EH (cell line): ENCODE measurements at regions not wholly inside any gene's neighbourhood (a gene's known extent, or its start where the extent isn't known, plus 50 kb on each side); places are given as distances from the start of the nearest gene placed in this dataset.
"Not testable (repeated sequence)": the region's sequence is repeated elsewhere in the genome, so short reads cannot be mapped to it uniquely, and the experiment has no call there.

Source experiments
- DNase-seq: peaks from one replicate; pipeline ENCODE4 v3.0.0-alpha.2; 2015; ENCODE audit warnings: low read depth

GRCh38 chr6:86731631-86732030 is 205.7 kb upstream of the HTR1E start:
- DNase-seq, result not testable (repeated sequence)

- not testable (repeated sequence) for DNase-seq
These were observed 206.6 kb upstream of the HTR1E start for GRCh38 chr6:86730772-86731171.

- no peak for DNase-seq
These were observed 207.1 kb upstream of the HTR1E start for GRCh38 chr6:86730216-86730615.

GRCh38 chr6:86728976-86729375 is 208.4 kb upstream of the HTR1E start:
- no peak for DNase-seq

GRCh38 chr6:86724695-86725094 is 212.6 kb upstream of the HTR1E start:
- no peak for DNase-seq

GRCh38 chr6:86723729-86724128 is 213.6 kb upstream of the HTR1E start:
- DNase-seq, result no peak

DNA sequence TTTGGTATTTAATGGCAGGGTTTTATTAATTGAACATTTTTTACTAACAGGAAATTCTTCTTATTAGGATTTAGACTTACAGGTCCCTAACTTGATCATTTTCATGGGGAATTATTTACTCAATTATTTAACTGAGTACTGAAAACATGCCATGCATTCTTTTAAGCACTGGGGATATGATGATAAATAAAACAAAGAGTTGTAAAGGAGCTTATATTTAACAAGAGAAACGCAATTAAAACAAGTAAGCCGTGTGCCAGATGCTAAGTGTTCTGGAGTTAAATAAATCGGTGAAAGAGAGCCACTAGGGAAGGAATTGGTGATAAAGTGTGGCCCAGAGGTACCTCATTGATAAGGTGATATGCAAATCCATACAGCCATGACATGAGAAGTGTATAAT is 214.2 kb upstream of the HTR1E start:
- no peak for DNase-seq

DNA sequence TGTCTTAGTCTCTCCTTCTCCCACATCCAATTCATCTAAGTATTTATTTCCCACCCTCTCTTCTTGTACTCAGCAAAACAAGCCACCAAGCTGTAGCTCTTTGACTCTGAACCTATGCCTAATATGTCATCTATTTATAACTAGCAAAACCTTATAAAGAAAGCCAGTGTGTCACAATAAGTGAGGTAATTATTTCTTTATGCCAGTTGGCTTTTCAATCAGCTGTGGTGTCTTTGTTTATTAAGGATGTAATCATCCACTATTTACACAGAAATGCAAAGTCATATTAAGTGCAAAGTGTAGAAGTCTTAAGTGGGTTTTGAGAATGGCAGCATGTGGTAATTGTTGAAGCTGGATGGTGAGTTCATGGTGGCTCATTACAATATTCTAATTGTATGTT is 215.2 kb upstream of the HTR1E start:
- no peak for DNase-seq

GRCh38 chr6:86715676-86716075 is 221.7 kb upstream of the HTR1E start:
- no peak for DNase-seq

- DNase-seq, result no peak
These were observed 225.3 kb upstream of the HTR1E start for GRCh38 chr6:86712039-86712438.

DNA sequence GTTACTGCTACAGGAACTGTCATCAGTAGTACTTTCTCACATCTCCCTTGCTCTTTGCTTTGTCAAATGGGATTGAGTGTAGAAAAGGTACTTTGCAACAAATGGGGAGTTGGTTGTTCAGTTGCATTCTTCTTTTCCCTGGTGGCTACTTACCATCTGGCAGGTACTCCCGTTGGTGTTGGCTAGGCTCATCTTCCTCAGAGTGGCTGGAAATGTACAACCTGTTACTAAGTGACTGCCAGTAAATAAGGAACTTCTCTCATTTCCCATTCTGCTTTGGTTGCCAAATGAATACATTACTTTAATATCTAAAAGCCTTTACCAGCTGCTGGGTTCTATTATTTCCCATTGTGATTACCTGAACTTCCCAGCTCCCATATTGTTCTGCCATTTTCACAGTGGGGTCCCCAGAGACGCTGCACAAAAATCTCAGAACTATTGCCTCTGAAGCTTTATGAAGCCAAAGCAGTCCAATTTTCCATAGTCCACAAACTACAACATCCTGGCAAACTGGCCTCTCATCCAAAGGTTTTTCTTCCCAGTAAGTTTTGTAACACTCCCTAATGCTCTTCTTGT is 229.7 kb upstream of the HTR1E start:
- no peak for DNase-seq

GRCh38 chr6:86706449-86706848 is 230.9 kb upstream of the HTR1E start:
- no peak for DNase-seq

GRCh38 chr6:86701228-86701627 is 236.1 kb upstream of the HTR1E start:
- DNase-seq, result not testable (repeated sequence)

- no peak for DNase-seq
These were observed 250.8 kb upstream of the HTR1E start for GRCh38 chr6:86686496-86686895.

GRCh38 chr6:86685230-86685797 is 252.0 kb upstream of the HTR1E start:
- no peak for DNase-seq

DNA sequence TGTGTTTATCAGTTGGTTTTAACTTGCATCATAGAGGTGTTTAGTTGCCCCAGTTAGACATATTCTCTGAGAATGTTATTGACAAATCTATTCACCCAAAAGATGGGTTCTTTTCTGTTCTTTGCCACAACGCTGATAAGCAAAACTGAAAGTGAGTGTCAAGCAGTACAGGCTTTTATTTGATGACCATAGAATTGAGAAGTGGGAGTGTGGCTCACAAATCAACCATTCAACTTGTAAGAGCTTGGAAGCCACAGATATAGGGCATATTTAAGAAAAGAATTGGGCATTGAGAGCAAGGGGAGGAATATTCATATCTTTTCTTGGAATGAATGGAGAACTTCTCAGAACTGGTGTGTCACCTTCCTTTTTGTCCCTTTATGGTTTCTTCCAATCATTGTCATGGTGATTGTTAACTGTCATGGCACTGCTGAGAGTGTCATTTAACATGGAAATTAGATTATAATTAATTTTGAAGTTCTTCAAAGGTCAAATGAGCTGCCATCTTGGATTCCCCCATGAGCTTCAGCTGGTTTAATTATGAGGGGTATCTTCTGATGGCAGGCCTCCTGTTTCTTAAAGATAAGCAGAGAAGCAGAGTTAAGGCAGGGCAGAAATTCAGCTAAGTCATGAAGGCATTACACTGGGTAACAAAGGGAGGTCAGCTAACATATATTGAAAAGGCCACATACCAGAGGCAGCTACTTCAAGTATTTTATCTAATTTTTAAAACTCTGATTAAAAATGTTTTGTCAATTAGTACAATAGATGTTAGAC is 254.0 kb upstream of the HTR1E start:
- no peak for DNase-seq

DNA sequence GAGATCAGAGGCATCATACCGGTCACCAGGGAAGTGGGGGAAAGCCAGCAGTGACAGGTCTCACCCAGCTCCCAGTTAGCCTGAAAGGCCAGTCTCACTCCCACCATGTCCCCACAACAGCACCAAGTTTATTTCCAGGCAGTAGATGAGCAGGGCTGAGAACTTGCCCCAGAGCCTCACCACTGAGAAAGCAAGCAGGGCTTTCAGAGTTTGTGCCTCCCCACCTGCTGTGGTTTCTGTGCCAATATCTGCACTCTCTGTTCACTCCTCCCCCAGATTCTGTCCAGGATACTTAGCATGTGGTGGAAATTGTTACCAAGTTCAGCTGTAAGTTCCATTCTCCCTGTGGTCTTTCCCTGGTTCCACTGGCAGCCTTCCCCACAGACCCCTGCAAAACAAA is 255.0 kb upstream of the HTR1E start:
- DNase-seq, result no peak

DNA sequence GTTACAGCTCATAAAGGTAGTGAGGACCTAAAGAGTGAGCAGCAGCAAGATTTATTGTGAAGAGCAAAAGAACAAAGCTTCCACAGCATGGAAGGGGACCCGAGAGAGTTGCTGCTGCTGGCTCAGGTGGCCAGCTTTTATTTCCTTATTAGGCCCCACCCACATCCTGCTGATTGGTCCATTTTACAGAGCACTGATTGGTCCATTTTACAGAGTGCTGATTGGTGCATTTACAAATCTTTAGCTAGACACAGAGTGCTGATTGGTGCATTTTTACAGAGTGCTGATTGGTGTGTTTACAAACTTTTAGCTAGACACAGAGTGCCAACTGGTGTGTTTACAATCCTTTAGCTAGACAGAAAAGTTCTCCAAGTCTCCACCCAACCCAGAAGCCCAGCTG is 256.2 kb upstream of the HTR1E start:
- not testable (repeated sequence) for DNase-seq

- DNase-seq, result not testable (repeated sequence)
These were observed 265.2 kb upstream of the HTR1E start for GRCh38 chr6:86672125-86672524.

DNA sequence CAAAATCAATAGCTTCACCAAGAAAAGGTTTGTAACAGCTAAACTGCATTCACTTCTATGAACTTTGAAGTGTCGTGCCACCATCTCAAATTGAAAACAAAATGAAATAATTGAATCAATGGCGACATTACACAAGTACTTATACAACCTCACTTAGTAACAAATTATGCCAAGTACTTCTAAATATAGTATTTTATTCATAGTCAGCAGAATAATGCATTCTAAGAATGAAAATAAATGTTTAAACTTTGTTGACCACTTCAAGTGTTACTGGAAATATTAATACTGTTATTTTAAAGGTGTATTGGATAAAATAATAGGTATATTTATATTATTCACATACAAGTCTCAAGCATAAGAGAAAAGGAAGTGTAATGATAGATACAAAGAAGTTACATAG is 280.1 kb upstream of the HTR1E start:
- DNase-seq, result no peak

- DNase-seq, result no peak
These were observed 308.2 kb upstream of the HTR1E start for GRCh38 chr6:86629123-86629522.

- DNase-seq, result no peak
These were observed 317.9 kb upstream of the HTR1E start for GRCh38 chr6:86619428-86619827.

GRCh38 chr6:86615299-86615698 is 322.0 kb upstream of the HTR1E start:
- DNase-seq, result no peak
